GM13976 (cell line): ENCODE measurements at regions not wholly inside any gene's neighbourhood (a gene's known extent, or its start where the extent isn't known, plus 50 kb on each side); places are given as distances from the start of the nearest gene placed in this dataset.
"Not testable (repeated sequence)": the region's sequence is repeated elsewhere in the genome, so short reads cannot be mapped to it uniquely, and the experiment has no call there.

ENCODE experiments used
- DNase-seq: peaks from one replicate; pipeline ENCODE4 v3.0.0; 2012; ENCODE audit warnings: low spot score
- in situ Hi-C: fragments of 300-500 bp; cut with MboI; formaldehyde crosslinking; loops from one replicate; pipeline ENCODE4 v1.12.0; 2022; ENCODE audit warnings: low sequenced_read_pairs, mixed read lengths, inconsistent platforms; ENCODE audit not compliant: unreplicated experiment
- TF ChIP-seq, protein P1 (sequence below): IDR thresholded peaks from 2 replicates; pipeline ENCODE4 v1.5.1; 2012; ENCODE audit warnings: borderline replicate concordance, mild to moderate bottlenecking; ENCODE audit not compliant: insufficient read depth; ENCODE audit errors: extremely low read depth, missing control alignments, control extremely low read depth

DNA sequence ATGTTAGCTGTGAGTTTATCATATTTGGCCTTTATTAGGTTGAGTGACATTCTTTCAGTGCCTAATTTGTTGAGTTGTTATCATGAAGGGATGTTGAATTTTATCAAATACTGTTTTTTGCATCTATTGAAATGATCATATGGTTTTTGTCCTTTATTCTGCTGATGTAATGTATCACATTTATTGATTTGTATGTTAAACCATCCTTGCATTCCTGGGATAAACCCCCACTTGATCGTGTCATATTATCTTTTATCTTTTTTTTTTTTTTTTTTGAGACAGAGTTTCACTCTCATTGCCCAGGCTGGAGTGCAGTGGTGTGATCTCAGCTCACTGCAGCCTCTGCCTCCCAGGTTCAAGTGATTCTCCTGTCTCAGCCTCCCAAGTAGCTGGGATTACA is 51.9 kb upstream of the MFGE8 start:
- in situ Hi-C loops: not testable (repeated sequence)

DNA sequence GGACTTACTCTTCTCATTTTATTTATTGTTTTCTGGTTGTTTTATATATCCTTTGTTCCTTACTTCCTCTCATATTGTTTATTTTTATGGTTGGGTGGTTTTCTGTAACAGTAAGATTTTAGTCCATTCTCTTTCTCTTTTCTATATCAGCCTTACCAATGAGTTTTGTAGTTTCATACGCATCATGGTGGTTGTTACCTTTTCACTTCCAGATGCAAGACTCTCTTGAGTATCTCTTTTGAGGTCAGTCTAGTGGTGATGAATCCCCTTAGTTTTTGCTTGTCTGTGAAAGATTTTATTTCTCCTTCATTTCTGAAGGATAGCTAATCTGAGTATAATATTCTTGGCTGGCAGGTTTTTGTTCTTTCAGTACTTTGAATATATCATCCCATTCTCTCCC is 57.1 kb upstream of the MFGE8 start:
- TF ChIP-seq, protein P1, sequence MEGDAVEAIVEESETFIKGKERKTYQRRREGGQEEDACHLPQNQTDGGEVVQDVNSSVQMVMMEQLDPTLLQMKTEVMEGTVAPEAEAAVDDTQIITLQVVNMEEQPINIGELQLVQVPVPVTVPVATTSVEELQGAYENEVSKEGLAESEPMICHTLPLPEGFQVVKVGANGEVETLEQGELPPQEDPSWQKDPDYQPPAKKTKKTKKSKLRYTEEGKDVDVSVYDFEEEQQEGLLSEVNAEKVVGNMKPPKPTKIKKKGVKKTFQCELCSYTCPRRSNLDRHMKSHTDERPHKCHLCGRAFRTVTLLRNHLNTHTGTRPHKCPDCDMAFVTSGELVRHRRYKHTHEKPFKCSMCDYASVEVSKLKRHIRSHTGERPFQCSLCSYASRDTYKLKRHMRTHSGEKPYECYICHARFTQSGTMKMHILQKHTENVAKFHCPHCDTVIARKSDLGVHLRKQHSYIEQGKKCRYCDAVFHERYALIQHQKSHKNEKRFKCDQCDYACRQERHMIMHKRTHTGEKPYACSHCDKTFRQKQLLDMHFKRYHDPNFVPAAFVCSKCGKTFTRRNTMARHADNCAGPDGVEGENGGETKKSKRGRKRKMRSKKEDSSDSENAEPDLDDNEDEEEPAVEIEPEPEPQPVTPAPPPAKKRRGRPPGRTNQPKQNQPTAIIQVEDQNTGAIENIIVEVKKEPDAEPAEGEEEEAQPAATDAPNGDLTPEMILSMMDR: no peak

More for the DNA sequence above, 51.9 kb upstream of the MFGE8 start:
- not testable (repeated sequence) for DNase-seq

DNA sequence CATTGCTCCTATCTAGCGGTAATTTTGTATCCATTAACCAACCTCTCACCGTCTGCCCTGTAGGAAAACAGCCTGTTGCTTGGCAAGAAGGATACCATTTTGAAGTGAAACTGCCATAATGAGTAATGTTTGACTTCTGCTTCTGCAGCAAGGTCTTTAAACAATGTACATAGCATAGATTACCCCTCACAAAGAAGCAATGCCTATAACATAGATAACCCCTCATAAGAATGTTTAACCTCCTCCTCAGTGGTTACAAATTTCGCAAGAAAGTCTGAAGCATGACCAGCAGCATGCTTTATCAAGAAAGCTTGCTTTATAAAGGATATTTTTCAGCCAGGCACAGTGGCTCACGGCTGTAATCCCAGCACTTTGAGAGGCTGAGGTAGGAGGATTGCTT is 61.2 kb upstream of the MFGE8 start:
- TF ChIP-seq, protein P1: no peak
- DNase-seq: no peak
- in situ Hi-C loops: no loop called here

More for the DNA sequence above, 57.1 kb upstream of the MFGE8 start:
- in situ Hi-C loops: no loop called here
- no peak for DNase-seq

DNA sequence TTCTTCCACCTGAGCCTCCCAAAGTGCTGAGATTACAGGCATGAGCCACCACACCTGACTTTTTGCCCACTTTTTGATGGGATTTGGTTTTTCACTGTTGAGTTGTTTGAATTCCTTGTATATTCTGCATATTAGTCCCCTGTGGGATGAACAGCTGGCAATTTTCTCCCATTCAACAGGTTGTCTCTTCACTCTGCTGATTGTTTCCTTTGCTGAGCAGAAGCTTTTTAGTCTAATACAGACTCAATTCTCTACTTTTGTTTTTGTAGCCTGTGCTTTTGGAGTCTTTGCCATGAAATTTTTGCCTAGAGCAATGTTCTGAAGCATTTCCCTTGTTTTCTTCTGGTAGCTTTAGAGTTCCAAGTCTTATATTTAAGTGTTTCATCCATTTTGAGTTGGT is 62.7 kb upstream of the MFGE8 start:
- in situ Hi-C loops: no loop called here
- no peak for DNase-seq
- TF ChIP-seq, protein P1: no peak

DNA sequence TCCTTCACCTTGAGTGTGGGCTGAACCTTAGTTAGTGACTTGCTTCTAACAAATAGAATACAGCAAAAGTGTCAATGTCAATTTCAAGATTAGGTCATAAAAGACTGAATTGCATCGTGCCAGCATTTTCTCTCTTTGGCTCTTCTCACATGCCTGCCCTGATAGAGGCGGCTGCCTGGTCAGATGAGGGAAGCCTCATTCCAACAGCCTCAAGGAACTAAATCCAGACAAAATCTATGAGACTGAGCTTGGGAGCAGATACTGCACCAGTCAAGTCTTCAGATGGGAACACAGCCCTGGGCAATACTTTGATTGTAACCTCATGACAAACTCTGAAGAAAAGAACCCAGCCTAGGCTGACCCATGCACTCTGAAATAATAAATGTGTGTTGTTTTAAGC is 63.5 kb upstream of the MFGE8 start:
- in situ Hi-C loops: no loop called here
- TF ChIP-seq, protein P1: no peak
- DNase-seq: no peak

DNA sequence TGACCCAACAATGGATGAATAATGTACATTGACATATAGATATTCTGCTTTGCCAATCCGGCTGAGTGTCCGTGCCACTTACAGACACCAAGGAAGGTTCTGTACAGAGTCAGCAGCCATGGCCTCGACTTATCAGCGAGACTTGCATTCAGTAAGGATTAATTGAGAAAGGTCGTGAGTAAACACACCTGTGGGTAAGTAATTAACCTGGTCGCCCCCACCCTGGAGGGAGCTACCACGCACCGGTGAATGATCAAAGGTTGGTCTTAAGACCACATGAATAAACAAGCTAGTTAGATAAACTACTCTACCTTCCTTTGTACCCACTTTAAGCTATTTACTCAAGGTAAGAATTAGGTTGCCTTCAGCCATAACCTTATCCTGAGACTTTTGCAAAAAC is 66.5 kb upstream of the MFGE8 start:
- in situ Hi-C loops: no loop called here
- TF ChIP-seq, protein P1: no peak
- DNase-seq: no peak

DNA sequence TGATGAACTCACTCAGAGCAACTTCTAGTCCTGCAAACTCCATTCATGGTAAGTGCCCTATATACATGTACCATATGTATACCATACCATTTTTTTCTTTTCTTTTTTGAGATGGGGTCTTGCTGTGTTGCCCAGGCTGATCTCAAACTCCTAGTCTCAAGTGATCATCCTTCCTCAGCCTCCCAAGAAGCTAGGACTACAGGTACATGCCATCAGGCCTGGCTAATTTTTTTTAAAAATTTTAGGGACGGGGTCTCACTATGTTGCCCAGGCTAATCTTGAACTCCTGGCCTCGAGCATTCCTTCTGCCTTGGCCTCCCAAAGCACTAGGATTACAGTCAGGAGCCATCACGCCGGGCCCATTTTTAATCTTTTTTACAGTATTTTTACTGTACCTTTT is 67.3 kb upstream of the MFGE8 start:
- TF ChIP-seq, protein P1: no peak
- DNase-seq: no peak
- in situ Hi-C loops: no loop called here
